Neuronal stem cell (in vitro differentiated cells): ENCODE measurements at regions not wholly inside any gene's neighbourhood (a gene's known extent, or its start where the extent isn't known, plus 50 kb on each side); places are given as distances from the start of the nearest gene placed in this dataset.

Source experiments
- DNase-seq: peaks from one replicate; pipeline ENCODE4 v3.0.0-alpha.2; 2013; ENCODE audit warnings: low spot score
- H2AFZ ChIP-seq: one replicate; pipeline ENCODE4 v1.6.1; 2013; ENCODE audit warnings: mild to moderate bottlenecking, low read length, inconsistent platforms
- H2AK5ac ChIP-seq: 2 replicates; pipeline ENCODE4 v1.6.1; 2013; ENCODE audit warnings: low read depth, mild to moderate bottlenecking, inconsistent platforms, low read length, moderate library complexity, mixed read lengths
- H2BK120ac ChIP-seq: 2 replicates; pipeline ENCODE4 v1.6.1; 2013; ENCODE audit warnings: low read depth, mild to moderate bottlenecking, inconsistent platforms, low read length, moderate library complexity, mixed read lengths
- H2BK12ac ChIP-seq: one replicate; pipeline ENCODE4 v1.6.1; 2013; ENCODE audit warnings: low read length, inconsistent platforms
- H2BK15ac ChIP-seq: 2 replicates; pipeline ENCODE4 v1.6.1; 2013; ENCODE audit warnings: mild to moderate bottlenecking, low read length, inconsistent platforms, mixed read lengths
- H2BK5ac ChIP-seq: one replicate; pipeline ENCODE4 v1.6.1; 2013; ENCODE audit warnings: inconsistent platforms, mild to moderate bottlenecking, low read length, moderate library complexity
- H3K14ac ChIP-seq: one replicate; pipeline ENCODE4 v1.6.1; 2013; ENCODE audit warnings: low read length, inconsistent platforms
- H3K18ac ChIP-seq: 2 replicates; pipeline ENCODE4 v1.6.1; 2013; ENCODE audit warnings: low read length, inconsistent platforms
- H3K23ac ChIP-seq: 2 replicates; pipeline ENCODE4 v1.6.1; 2013; ENCODE audit warnings: low read depth, mild to moderate bottlenecking, mixed read lengths, low read length, inconsistent platforms; ENCODE audit not compliant: poor library complexity
- H3K27ac ChIP-seq: replicated peaks from 3 replicates; pipeline ENCODE4 v1.5.1; 2013; ENCODE audit warnings: low read length, inconsistent platforms
- H3K27me3 ChIP-seq, 3 experiments: 2 replicates each; pipeline ENCODE4 v1.6.1; 2013; ENCODE audit warnings: low read length in 3 of 3, mild to moderate bottlenecking in 2 of 3, inconsistent platforms in 1 of 3, low read depth in 1 of 3, mixed read lengths in 1 of 3, moderate library complexity in 1 of 3; ENCODE audit not compliant: control insufficient read depth in 3 of 3, insufficient read depth in 3 of 3
- H3K36me3 ChIP-seq, 2 donors: replicated peaks in 1 of 2; 2 replicates each; pipeline ENCODE4 v1.6.1; 2013; ENCODE audit warnings: low read length in 2 of 2; ENCODE audit not compliant: control insufficient read depth in 2 of 2, insufficient read depth in 2 of 2
- H3K4ac ChIP-seq: 2 replicates; pipeline ENCODE4 v1.6.1; 2013; ENCODE audit warnings: inconsistent platforms, mild to moderate bottlenecking, low read length, moderate library complexity
- H3K4me1 ChIP-seq, 2 donors: 1 replicate in 1 of 2; 2 replicates in 1 of 2; pipeline ENCODE4 v1.6.1; 2013; ENCODE audit warnings: low read length in 2 of 2, low read depth in 1 of 2; ENCODE audit not compliant: control insufficient read depth in 2 of 2, insufficient read depth in 1 of 2
- H3K4me2 ChIP-seq: one replicate; pipeline ENCODE4 v1.6.1; 2013; ENCODE audit warnings: mild to moderate bottlenecking, low read length, inconsistent platforms; ENCODE audit not compliant: insufficient read depth, poor library complexity, severe bottlenecking
- H3K4me3 ChIP-seq, 2 donors: 2 replicates each; pipeline ENCODE4 v1.5.1; 2013; ENCODE audit warnings: low read length in 2 of 2, mild to moderate bottlenecking in 2 of 2, inconsistent platforms in 1 of 2, moderate library complexity in 1 of 2
- H3K79me1 ChIP-seq: one replicate; pipeline ENCODE4 v1.6.1; 2013; ENCODE audit warnings: low read depth, mild to moderate bottlenecking, inconsistent platforms, low read length, moderate library complexity
- H3K9ac ChIP-seq: one replicate; pipeline ENCODE4 v1.6.1; 2013; ENCODE audit warnings: mild to moderate bottlenecking, low read depth, low read length, inconsistent platforms; ENCODE audit not compliant: poor library complexity
- H3K9me3 ChIP-seq, 2 donors: replicated peaks in 1 of 2; 2 replicates each; pipeline versions ENCODE3 to v1.6.1; 2013; ENCODE audit warnings: low read length in 2 of 2, mild to moderate bottlenecking in 2 of 2, inconsistent platforms in 1 of 2, low read depth in 1 of 2, mixed read lengths in 1 of 2, moderate library complexity in 1 of 2; ENCODE audit not compliant: control insufficient read depth in 2 of 2, insufficient read depth in 1 of 2
- H4K8ac ChIP-seq: one replicate; pipeline ENCODE4 v1.6.1; 2013; ENCODE audit warnings: low read depth, mild to moderate bottlenecking, inconsistent platforms, low read length, moderate library complexity
- H4K91ac ChIP-seq: one replicate; pipeline ENCODE4 v1.6.1; 2013; ENCODE audit warnings: low read length, low read depth, mild to moderate bottlenecking, inconsistent platforms; ENCODE audit not compliant: poor library complexity
- WGBS, 2 donors: extraction: QIAGEN DNeasy Blood & Tissue Kit; methylation state at CpG; one replicate each; pipeline ENCODE4 v1.1.7; 2013; ENCODE audit warnings: missing lambda C conversion rate in 2 of 2, mixed read lengths in 1 of 2; ENCODE audit not compliant: insufficient read length in 2 of 2, insufficient replicate concordance in 1 of 2; ENCODE audit errors: extremely low coverage in 2 of 2; 5-methylcytosine and 5-hydroxymethylcytosine counted together

DNA sequence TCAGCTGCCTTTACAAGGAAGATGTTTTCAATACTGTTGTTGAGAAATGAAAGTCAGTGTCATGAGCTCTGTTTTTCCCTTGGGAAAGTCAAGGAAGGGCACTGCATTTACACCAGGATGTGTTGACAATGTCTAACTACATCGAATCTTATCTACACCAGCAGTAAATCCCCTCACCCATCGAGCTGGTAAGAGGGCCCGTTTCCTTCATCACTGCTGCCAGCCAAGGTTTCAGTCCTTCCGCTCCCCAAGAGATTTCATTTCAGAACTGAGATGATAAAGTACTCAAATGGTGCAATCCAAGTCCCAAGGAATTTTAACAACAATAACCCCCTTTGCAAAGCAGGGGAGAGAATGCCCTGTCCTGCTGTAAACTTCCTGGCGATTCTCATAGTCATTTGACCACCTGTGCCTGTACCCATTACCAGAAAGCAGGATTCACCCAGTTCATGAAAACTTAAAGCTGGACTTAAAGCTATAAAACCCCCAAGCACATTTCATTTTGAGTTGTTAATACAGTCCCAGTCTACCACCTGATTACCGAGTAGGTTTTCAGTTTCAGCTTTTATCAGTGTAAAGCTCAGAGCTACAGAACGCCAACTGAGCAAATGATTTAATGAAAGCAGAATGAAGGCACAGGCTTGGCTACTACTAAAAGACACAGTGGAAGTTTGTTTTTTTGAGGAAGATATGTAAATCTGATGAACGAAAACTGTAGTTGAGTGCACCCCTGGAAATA, 122.5 kb upstream of the TAB2 start:
- H3K4me1 ChIP-seq = no peaks in the 10 kb centered on the region
- H3K27ac ChIP-seq = no peak overlapping the region
- H2BK12ac ChIP-seq = no peak overlapping the region
- no peak overlapping the region for H3K18ac ChIP-seq
- H2BK5ac ChIP-seq = no peak overlapping the region
- no peak overlapping the region for H2BK120ac ChIP-seq
- peaks cover 0 to 2% (median 0%) of the 10 kb centered on the region in 3 experiments for H3K27me3 ChIP-seq
- no peak overlapping the region for H3K23ac ChIP-seq
- no peak overlapping the region for H2AFZ ChIP-seq
- no peak for DNase-seq
- H4K8ac ChIP-seq = no peak overlapping the region
- H3K36me3 ChIP-seq = no peaks in the 10 kb centered on the region
- H3K4me2 ChIP-seq = no peak overlapping the region
- no peak overlapping the region for H3K4ac ChIP-seq
- H3K79me1 ChIP-seq = no peaks in the 10 kb centered on the region
- no peak overlapping the region for H3K4me3 ChIP-seq
- no CpG with 5 or more reads among the region's 8 CpGs for WGBS, 2 donors
- no peak overlapping the region for H2AK5ac ChIP-seq
- H3K14ac ChIP-seq = no peak overlapping the region
- no peak overlapping the region for H3K9ac ChIP-seq
- H4K91ac ChIP-seq = no peak overlapping the region
- H2BK15ac ChIP-seq = no peak overlapping the region
- no peaks in the 10 kb centered on the region for H3K9me3 ChIP-seq

DNA sequence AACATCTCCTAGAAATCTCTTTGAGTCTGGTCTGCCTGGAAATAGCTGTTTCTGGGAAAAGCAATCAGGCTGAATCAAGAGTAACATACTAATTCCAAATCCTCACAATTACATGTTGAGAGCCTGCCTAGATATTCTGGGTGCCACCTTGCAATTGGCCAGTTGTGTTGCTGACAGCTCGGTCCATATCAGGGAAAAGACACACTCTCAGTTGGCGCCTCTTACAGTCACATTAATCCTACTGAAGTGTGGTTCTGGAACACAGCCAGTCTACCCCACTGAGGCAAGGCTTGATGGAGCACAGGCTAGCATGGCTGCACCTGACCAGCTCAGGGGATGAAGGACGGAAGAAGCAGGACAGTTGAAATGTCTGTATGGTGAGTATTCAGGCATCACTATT, 121.4 kb upstream of the TAB2 start:
- H3K4me2 ChIP-seq = no peak overlapping the region
- no peak overlapping the region for H2AFZ ChIP-seq
- H3K36me3 ChIP-seq = no peaks in the 10 kb centered on the region
- no peak overlapping the region for H3K23ac ChIP-seq
- H2BK15ac ChIP-seq = no peak overlapping the region
- no peak overlapping the region for H4K8ac ChIP-seq
- H3K9me3 ChIP-seq = no peaks in the 10 kb centered on the region
- no peak overlapping the region for H3K27ac ChIP-seq
- H3K27me3 ChIP-seq = peaks cover 0 to 2% (median 0%) of the 10 kb centered on the region in 3 experiments
- H3K4me3 ChIP-seq = no peak overlapping the region
- no peak overlapping the region for H4K91ac ChIP-seq
- DNase-seq = no peak
- H2BK5ac ChIP-seq = no peak overlapping the region
- peaks cover 1% of the 10 kb centered on the region for H3K79me1 ChIP-seq
- no peak overlapping the region for H3K9ac ChIP-seq
- H2BK12ac ChIP-seq = no peak overlapping the region
- H2BK120ac ChIP-seq = no peak overlapping the region
- no peak overlapping the region for H3K18ac ChIP-seq
- H3K14ac ChIP-seq = no peak overlapping the region
- H3K4ac ChIP-seq = no peak overlapping the region
- no peak overlapping the region for H2AK5ac ChIP-seq
- WGBS, 2 donors = no CpG with 5 or more reads among the region's 3 CpGs
- peaks cover 2% of the 10 kb centered on the region in 2 donors for H3K4me1 ChIP-seq

DNA sequence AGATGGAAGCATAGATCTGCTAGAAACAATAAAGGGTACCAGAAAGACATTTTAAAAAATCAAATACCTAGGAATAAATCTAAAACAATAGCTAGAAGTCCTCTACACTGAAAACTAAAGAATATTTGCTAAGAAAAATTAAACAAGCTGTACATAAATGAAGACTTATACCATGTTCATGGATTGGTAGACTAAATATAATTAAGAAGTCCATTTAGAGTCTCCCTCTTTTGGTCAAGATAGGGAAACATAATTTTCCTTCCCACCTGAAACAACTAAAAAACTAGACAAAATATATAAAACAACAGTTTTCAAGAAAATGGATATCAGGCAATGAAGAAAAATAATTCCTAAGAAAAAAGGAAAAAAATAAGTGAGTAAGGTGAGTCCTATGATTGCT, 120.0 kb upstream of the TAB2 start:
- Histone ChIP-seq H3K36me3 (no peaks in the 10 kb centered on the region), H2AK5ac (no peak overlapping the region), H3K4me2 (no peak overlapping the region), H3K9ac (no peak overlapping the region), H2BK5ac (no peak overlapping the region), H3K18ac (no peak overlapping the region), H3K27me3 (peaks cover 0 to 2% (median 0%) of the 10 kb centered on the region in 3 experiments), H4K91ac (no peak overlapping the region), H3K4ac (no peak overlapping the region), H2BK12ac (no peak overlapping the region), H3K14ac (no peak overlapping the region), H3K4me3 (no peak overlapping the region), H2BK120ac (no peak overlapping the region), H4K8ac (no peak overlapping the region), H3K27ac (no peak overlapping the region), H2BK15ac (no peak overlapping the region), H3K9me3 (no peaks in the 10 kb centered on the region), H3K79me1 (peaks cover 1% of the 10 kb centered on the region), H3K23ac (no peak overlapping the region), H3K4me1 (peaks cover 3 to 5% of the 10 kb centered on the region in 2 donors), H2AFZ (no peak overlapping the region)
- DNase-seq = no peak

DNA sequence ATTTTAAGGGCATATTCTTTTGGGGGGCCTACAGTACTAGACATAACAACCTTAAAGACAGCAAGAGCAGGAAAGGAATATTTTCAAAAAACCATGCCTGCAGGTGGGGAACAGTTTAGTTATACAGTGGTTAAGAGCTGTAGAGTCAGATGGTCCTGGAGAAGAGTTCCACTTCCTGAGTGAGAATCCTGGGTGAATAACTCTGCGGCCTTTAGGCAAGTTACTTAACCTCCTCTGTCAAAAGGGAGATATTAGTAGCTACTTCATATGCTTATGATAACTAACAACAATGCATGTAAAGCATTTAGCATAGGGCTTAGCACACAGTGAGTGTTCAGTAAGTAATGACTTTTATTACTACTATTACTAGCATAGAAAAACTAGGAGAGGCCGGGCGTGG, 119.2 kb upstream of the TAB2 start:
- Histone ChIP-seq H3K23ac (no peak overlapping the region), H4K91ac (no peak overlapping the region), H3K4me2 (no peak overlapping the region), H3K79me1 (peaks cover 1% of the 10 kb centered on the region), H2BK12ac (no peak overlapping the region), H2AFZ (no peak overlapping the region), H2AK5ac (no peak overlapping the region), H3K18ac (no peak overlapping the region), H4K8ac (no peak overlapping the region), H3K9ac (no peak overlapping the region), H3K27me3 (peaks cover 0 to 2% (median 0%) of the 10 kb centered on the region in 3 experiments), H3K4me3 (no peak overlapping the region), H3K14ac (no peak overlapping the region), H3K4ac (no peak overlapping the region), H2BK5ac (no peak overlapping the region), H3K36me3 (no peaks in the 10 kb centered on the region), H3K9me3 (no peaks in the 10 kb centered on the region), H2BK15ac (no peak overlapping the region), H2BK120ac (no peak overlapping the region), H3K27ac (no peak overlapping the region), H3K4me1 (peaks cover 5% of the 10 kb centered on the region in 2 donors)
- no CpG with 5 or more reads among the region's 3 CpGs for WGBS, 2 donors
- no peak for DNase-seq
